GM12874 (cell line): ENCODE measurements at regions not wholly inside any gene's neighbourhood (a gene's known extent, or its start where the extent isn't known, plus 50 kb on each side); places are given as distances from the start of the nearest gene placed in this dataset.

ENCODE experiments used
- TF ChIP-seq, protein P1 (sequence below): IDR thresholded peaks from 2 replicates; pipeline ENCODE4 v1.5.1; 2011; ENCODE audit warnings: low read depth, mild to moderate bottlenecking, control low read depth, low read length, moderate library complexity; ENCODE audit not compliant: insufficient read depth

DNA sequence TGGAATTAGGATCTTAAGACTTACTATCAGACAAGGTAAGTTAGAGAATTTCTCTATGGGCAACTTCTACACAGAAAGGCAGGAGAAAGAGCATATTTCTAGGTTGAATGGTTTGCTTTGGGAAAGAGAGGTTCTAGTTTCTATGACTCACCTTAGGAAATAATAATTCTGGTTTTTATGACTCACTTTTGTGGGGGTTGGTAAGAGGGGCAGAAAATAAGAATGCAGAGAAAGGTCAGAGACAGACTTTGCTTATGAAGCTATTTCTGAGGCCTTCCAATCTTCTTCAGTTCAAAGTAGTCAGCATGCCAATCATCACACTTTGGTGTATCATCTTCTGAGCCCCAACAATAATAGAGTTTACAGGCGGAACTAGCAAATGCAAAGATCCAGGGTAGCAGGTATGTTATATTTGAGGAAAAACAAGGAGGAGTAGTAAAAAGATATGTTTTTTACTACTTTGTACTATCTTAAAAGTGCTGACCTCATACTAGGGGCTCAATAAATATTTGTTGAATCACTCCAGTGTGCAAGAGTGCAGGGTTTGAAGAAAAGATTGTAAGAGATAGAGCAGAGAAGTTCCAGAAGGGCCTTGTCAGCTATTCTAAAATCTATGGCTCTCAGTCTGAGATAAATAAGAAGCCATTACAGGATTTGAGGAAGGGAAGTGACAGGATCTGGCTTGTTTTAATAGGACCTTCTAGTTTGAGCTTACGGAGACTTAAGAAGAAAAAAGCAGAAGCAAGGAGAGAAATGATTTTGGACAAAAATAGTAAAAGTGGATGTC, 56.7 kb upstream of the LRFN5 start:
- TF ChIP-seq, protein P1, sequence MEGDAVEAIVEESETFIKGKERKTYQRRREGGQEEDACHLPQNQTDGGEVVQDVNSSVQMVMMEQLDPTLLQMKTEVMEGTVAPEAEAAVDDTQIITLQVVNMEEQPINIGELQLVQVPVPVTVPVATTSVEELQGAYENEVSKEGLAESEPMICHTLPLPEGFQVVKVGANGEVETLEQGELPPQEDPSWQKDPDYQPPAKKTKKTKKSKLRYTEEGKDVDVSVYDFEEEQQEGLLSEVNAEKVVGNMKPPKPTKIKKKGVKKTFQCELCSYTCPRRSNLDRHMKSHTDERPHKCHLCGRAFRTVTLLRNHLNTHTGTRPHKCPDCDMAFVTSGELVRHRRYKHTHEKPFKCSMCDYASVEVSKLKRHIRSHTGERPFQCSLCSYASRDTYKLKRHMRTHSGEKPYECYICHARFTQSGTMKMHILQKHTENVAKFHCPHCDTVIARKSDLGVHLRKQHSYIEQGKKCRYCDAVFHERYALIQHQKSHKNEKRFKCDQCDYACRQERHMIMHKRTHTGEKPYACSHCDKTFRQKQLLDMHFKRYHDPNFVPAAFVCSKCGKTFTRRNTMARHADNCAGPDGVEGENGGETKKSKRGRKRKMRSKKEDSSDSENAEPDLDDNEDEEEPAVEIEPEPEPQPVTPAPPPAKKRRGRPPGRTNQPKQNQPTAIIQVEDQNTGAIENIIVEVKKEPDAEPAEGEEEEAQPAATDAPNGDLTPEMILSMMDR, result no peak

DNA sequence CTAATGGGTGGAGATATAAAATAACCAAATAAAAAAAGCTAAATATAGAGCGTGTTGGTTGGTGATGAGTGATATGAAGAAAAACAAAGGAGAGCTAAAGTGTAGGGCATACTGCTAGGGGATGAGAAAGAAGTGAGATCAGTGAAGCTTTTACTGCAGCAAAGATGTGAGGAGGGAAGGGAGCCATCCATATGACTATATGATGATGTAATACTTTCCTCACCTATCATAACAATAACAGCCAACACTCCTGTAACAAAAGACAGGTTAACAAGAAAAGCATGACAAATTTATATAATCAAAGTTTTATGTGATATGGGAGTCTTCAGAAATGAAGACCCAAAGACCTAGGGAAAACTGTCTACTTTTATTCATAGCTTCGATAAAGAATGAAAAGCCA, 57.4 kb upstream of the LRFN5 start:
- TF ChIP-seq, protein P1, result no peak

DNA sequence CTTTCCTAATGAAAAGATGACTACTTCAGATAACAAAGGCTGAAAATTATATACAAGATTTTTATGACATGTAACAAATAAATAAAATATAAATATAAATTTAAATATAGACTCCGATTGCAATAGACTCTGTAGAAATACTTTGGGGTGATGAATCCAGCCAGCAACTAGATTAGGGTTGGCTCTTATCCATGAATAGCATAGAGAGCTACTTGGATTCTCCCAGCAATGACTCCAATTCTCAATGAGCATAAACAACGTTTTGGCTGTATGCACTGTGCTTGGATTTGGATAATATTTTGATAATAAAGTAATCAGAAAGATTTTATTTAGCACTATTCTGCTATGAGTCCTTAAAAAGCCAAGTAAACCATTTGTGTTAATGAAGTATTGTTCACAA, 58.0 kb upstream of the LRFN5 start:
- TF ChIP-seq, protein P1, result no peak

DNA sequence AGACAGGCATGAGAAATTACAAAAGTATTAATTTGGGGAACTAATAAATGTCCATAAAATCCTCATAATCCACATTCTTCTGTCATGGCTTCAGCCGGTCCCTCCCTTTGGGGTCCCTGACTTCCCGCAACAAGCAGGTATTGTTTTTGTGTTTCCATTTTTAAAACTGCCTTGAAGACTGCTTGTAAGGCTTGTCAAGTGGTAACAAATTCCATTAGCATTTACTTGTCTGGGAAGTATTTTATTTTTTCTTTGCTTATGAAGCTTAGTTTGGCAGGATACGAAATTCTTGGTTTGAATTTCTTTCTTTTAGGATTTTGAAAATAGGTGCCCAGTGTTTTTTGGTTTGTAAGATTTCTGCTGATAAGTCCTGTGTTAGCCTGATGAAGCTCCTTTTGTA, 65.3 kb upstream of the LRFN5 start:
- TF ChIP-seq, protein P1, result no peak

DNA sequence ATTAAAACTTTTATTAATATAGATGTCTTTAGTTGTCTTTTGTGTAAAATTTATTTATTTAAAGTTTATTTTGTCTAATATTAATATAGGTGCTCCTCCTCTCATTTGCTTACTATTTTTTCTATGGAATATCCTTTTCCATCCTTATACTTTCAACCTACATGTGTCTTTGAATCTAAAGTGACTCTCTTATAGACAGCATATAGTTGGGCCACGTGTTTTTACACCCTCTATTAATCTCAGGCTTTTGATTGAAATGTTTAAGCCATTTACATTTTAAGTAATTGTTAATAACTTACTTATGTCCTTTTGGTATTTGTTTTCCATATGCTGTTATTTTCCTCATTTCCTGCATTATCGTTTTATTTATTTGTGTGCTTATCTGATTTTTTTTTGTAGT, 74.4 kb upstream of the LRFN5 start:
- TF ChIP-seq, protein P1, result no peak

DNA sequence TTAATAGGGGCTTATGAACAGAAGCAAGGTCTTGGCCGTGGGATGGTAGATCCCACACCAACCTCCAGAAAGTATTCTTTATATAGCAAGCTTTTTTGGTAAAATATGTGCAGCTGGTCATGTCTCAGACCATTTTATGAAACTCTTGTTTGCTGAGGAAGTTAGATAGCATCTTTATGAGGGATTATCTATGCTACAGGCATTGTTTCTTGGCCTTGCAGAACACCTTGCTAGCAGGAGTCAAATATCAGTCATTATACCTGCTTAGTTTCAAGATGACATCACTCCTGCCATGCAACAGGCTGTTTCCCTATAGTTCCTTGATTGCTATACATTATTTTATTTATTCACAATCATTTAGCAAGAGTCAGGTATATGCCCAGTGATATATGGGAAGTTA, 84.8 kb upstream of the LRFN5 start:
- TF ChIP-seq, protein P1, result no peak

DNA sequence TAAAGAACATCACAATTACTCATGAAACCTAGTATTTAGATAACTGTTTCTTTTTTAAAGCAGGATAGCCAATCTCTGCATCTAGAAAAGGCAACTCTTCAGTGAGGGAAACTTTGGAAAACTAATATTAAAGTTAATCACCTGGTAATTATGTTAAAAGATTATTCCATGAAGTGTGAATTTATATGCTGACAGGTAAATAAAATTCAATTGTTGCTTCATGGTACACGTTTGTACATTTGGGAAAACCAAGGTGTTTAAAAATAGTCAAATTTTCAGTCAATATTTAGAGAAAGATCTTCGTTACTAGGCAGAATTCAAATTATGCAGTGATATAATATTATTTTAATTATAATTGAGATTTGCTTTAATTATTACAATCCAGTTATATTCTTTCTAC, 100.1 kb upstream of the LRFN5 start:
- TF ChIP-seq, protein P1, result no peak

DNA sequence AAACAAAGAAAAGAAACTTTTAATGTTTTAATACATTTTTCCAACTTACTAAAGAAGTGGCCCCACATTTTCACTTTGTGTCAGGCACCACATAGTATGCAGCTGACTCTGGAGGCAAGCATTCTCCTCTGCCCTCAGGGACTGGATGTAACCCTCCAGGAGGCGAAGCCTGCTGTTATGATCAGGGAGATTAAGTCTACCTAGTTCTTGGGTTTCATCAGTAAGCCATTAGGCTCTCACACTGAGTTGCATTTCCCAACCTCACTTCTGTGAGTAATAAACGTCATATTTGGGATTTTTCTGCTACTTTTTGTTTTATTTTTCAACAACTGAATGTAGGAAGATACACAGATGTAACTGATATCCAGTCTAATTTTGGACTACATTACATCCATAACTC, 101.2 kb upstream of the LRFN5 start:
- TF ChIP-seq, protein P1, result no peak
